Prostate gland (tissue), 2 donors: ENCODE measurements at regions not wholly inside any gene's neighbourhood (a gene's known extent, or its start where the extent isn't known, plus 50 kb on each side); places are given as distances from the start of the nearest gene placed in this dataset.

ENCODE experiments used
- CTCF ChIP-seq, 4 experiments: fragments of 200-600 bp in 2 of 4; fragments of 450-650 bp in 2 of 4; sonication (generic) in 2 of 4; IDR thresholded peaks; 1 replicate in 3 of 4; 2 replicates in 1 of 4; pipeline ENCODE4 v1.5.1; 2016 to 2019; ENCODE audit warnings: antibody characterized with exemption in 4 of 4, mild to moderate bottlenecking in 2 of 4, moderate library complexity in 2 of 4
- POLR2AphosphoS5 ChIP-seq: sonication (generic); formaldehyde crosslinking; IDR thresholded peaks from one replicate; pipeline ENCODE4 v1.6.1; 2017; ENCODE audit warnings: antibody characterized with exemption

- TF ChIP-seq CTCF (IDR thresholded peaks at IDR 0.05) (no peak), POLR2AphosphoS5 (no peak)
Measured at GRCh38 chr6:23418095-23418494, 707.9 kb upstream of the NRSN1 start.
